Neural cell (in vitro differentiated cells): ENCODE measurements at regions not wholly inside any gene's neighbourhood (a gene's known extent, or its start where the extent isn't known, plus 50 kb on each side); places are given as distances from the start of the nearest gene placed in this dataset.

Experiments used
- EP300 ChIP-seq: fragments of 450-650 bp; conservative IDR thresholded peaks from 2 replicates; pipeline ENCODE4 v1.6.1; 2014; ENCODE audit warnings: antibody characterized with exemption, mild to moderate bottlenecking, moderate library complexity; ENCODE audit not compliant: poor library complexity, severe bottlenecking
- EZH2 ChIP-seq: fragments of 200-600, 300-800 bp; shearing (Covaris generic), sonication (generic); IDR thresholded peaks from 2 replicates; pipeline ENCODE4 v1.6.1; 2014; ENCODE audit warnings: antibody characterized with exemption, low read length, borderline replicate concordance, mild to moderate bottlenecking; ENCODE audit not compliant: insufficient read depth, poor library complexity, severe bottlenecking
- MXI1 ChIP-seq: fragments of 450-650 bp; conservative IDR thresholded peaks from 2 replicates; pipeline ENCODE4 v1.6.1; 2014; ENCODE audit warnings: antibody characterized with exemption, mild to moderate bottlenecking; ENCODE audit not compliant: poor library complexity, severe bottlenecking
- POLR2AphosphoS5 ChIP-seq: IDR thresholded peaks from 2 replicates; pipeline ENCODE4 v1.6.1; 2012
- SMC3 ChIP-seq: fragments of 450-650 bp; conservative IDR thresholded peaks from 2 replicates; pipeline ENCODE4 v1.6.1; 2014; ENCODE audit warnings: antibody characterized with exemption, mild to moderate bottlenecking, moderate library complexity; ENCODE audit not compliant: poor library complexity
- TF ChIP-seq, protein P1 (sequence below): fragments of 450-650 bp; IDR thresholded peaks from 2 replicates; pipeline ENCODE4 v1.5.1; 2014; ENCODE audit warnings: antibody characterized with exemption, mild to moderate bottlenecking, moderate library complexity; ENCODE audit not compliant: poor library complexity, severe bottlenecking
- TF ChIP-seq, protein P2 (sequence below): IDR thresholded peaks from 2 replicates; pipeline ENCODE4 v1.6.1; 2012; ENCODE audit warnings: borderline replicate concordance

DNA sequence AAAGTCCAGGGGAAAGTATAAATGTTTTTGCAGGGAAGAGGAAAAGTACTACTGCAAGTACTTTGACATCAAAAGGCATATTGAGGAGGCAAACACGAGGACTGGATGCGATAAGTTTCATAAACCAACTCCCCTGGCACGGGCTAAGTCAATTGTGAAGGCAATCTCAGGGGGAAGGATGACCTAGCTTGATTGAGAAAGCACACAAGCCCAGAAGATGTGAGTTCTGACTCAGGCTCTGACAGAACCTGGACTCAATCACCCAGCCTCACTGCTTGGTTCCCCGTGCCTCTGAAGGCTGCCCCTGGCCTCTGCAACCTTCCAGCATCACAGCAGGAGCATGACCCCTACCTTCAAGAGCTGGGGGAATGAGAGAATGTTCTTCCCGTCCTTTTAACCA, 93.2 kb upstream of the ZNF438 start:
- TF ChIP-seq, protein P1, sequence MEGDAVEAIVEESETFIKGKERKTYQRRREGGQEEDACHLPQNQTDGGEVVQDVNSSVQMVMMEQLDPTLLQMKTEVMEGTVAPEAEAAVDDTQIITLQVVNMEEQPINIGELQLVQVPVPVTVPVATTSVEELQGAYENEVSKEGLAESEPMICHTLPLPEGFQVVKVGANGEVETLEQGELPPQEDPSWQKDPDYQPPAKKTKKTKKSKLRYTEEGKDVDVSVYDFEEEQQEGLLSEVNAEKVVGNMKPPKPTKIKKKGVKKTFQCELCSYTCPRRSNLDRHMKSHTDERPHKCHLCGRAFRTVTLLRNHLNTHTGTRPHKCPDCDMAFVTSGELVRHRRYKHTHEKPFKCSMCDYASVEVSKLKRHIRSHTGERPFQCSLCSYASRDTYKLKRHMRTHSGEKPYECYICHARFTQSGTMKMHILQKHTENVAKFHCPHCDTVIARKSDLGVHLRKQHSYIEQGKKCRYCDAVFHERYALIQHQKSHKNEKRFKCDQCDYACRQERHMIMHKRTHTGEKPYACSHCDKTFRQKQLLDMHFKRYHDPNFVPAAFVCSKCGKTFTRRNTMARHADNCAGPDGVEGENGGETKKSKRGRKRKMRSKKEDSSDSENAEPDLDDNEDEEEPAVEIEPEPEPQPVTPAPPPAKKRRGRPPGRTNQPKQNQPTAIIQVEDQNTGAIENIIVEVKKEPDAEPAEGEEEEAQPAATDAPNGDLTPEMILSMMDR: no peak
- TF ChIP-seq EZH2 (no peak), MXI1 (no peak), POLR2AphosphoS5 (no peak), SMC3 (no peak), EP300 (no peak)
- TF ChIP-seq, protein P2, sequence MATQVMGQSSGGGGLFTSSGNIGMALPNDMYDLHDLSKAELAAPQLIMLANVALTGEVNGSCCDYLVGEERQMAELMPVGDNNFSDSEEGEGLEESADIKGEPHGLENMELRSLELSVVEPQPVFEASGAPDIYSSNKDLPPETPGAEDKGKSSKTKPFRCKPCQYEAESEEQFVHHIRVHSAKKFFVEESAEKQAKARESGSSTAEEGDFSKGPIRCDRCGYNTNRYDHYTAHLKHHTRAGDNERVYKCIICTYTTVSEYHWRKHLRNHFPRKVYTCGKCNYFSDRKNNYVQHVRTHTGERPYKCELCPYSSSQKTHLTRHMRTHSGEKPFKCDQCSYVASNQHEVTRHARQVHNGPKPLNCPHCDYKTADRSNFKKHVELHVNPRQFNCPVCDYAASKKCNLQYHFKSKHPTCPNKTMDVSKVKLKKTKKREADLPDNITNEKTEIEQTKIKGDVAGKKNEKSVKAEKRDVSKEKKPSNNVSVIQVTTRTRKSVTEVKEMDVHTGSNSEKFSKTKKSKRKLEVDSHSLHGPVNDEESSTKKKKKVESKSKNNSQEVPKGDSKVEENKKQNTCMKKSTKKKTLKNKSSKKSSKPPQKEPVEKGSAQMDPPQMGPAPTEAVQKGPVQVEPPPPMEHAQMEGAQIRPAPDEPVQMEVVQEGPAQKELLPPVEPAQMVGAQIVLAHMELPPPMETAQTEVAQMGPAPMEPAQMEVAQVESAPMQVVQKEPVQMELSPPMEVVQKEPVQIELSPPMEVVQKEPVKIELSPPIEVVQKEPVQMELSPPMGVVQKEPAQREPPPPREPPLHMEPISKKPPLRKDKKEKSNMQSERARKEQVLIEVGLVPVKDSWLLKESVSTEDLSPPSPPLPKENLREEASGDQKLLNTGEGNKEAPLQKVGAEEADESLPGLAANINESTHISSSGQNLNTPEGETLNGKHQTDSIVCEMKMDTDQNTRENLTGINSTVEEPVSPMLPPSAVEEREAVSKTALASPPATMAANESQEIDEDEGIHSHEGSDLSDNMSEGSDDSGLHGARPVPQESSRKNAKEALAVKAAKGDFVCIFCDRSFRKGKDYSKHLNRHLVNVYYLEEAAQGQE: no peak
